ENCODE measurements at regions not wholly inside any gene's neighbourhood (a gene's known extent, or its start where the extent isn't known, plus 50 kb on each side); places are given as distances from the start of the nearest gene placed in this dataset.

- TF ChIP-seq CTCF (IDR thresholded peaks at IDR 0.05 in 2 of 3, conservative IDR thresholded peaks at IDR 0.05 in 1 of 3; ENCODE audit: control insufficient read depth in 2 of 3, extremely low read depth in 1 of 3, insufficient read depth in 1 of 3, low read depth in 3 of 3, low read length in 3 of 3) (no peak), STAT1 (conservative IDR thresholded peaks at IDR 0.05) (no peak), EP300 (IDR thresholded peaks at IDR 0.05; ENCODE audit: borderline replicate concordance in 1 of 2, control insufficient read depth in 1 of 2, low read depth in 2 of 2, low read length in 2 of 2) (no peak), POLR2A (IDR thresholded peaks at IDR 0.05; ENCODE audit: low read depth, low read length) (no peak), MAX (IDR thresholded peaks at IDR 0.05; ENCODE audit: low read depth, low read length) (no peak), GABPA (IDR thresholded peaks at IDR 0.05; ENCODE audit: low read depth) (no peak), EZH2 (IDR thresholded peaks at IDR 0.05; ENCODE audit: borderline replicate concordance, control insufficient read depth, low read depth, low read length) (no peak), SMAD5 (IDR thresholded peaks at IDR 0.05; ENCODE audit: low read depth) (no peak)
- TF ChIP-seq, protein P1, sequence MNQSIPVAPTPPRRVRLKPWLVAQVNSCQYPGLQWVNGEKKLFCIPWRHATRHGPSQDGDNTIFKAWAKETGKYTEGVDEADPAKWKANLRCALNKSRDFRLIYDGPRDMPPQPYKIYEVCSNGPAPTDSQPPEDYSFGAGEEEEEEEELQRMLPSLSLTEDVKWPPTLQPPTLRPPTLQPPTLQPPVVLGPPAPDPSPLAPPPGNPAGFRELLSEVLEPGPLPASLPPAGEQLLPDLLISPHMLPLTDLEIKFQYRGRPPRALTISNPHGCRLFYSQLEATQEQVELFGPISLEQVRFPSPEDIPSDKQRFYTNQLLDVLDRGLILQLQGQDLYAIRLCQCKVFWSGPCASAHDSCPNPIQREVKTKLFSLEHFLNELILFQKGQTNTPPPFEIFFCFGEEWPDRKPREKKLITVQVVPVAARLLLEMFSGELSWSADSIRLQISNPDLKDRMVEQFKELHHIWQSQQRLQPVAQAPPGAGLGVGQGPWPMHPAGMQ (IDR thresholded peaks at IDR 0.05; ENCODE audit: borderline replicate concordance), result no peak
Measured at GRCh38 chr1:184219883-184220282, 166.9 kb upstream of the C1orf21 start.

All from GM12878 (cell line).